SKM-1 (cell line): ENCODE measurements at regions not wholly inside any gene's neighbourhood (a gene's known extent, or its start where the extent isn't known, plus 50 kb on each side); places are given as distances from the start of the nearest gene placed in this dataset.

Source experiments
- DNase-seq: peaks from one replicate; lab custom pipeline; 2025; ENCODE audit not compliant: unreplicated experiment; lab: John Stamatoyannopoulos, UW

- DNase-seq, result no peak
Observed at GRCh38 chr3:137061186-137061585, 103.4 kb downstream of the IL20RB start.

GRCh38 chr3:137062250-137062649, 104.5 kb downstream of the IL20RB start:
- no peak for DNase-seq

- no peak for DNase-seq
Observed at GRCh38 chr3:137065381-137065780, 107.6 kb downstream of the IL20RB start.

- no peak for DNase-seq
Observed at GRCh38 chr3:137066092-137066491, 108.3 kb downstream of the IL20RB start.

- DNase-seq, result no peak
Observed at GRCh38 chr3:137071104-137071503, 113.3 kb downstream of the IL20RB start.

GRCh38 chr3:137075020-137075419, 117.2 kb downstream of the IL20RB start:
- DNase-seq, result no peak

- no peak for DNase-seq
Observed at GRCh38 chr3:137078040-137078439, 120.3 kb downstream of the IL20RB start.

GRCh38 chr3:137079571-137079970, 121.8 kb downstream of the IL20RB start:
- no peak for DNase-seq

- DNase-seq, result no peak
Observed at GRCh38 chr3:137081711-137082110, 123.9 kb downstream of the IL20RB start.

GRCh38 chr3:137082763-137083162, 125.0 kb downstream of the IL20RB start:
- no peak for DNase-seq

GRCh38 chr3:137083332-137083731, 125.5 kb downstream of the IL20RB start:
- DNase-seq, result no peak

- DNase-seq, result no peak
Observed at GRCh38 chr3:137084586-137084985, 126.8 kb downstream of the IL20RB start.

- peak; percentile 5 for DNase-seq
Observed at GRCh38 chr3:137097386-137097785, 139.6 kb downstream of the IL20RB start.

GRCh38 chr3:137097852-137098251, 140.1 kb downstream of the IL20RB start:
- no peak for DNase-seq

- DNase-seq, result no peak
Observed at GRCh38 chr3:137099364-137100219, 141.8 kb downstream of the IL20RB start.

GRCh38 chr3:137100326-137100725, 142.5 kb downstream of the IL20RB start:
- DNase-seq, result no peak

- no peak for DNase-seq
Observed at GRCh38 chr3:137103739-137104138, 146.0 kb downstream of the IL20RB start.

- peak; percentile 83 for DNase-seq
Observed at GRCh38 chr3:137105277-137105977, 147.6 kb downstream of the IL20RB start.

- DNase-seq, result no peak
Observed at GRCh38 chr3:137106612-137107240, 148.9 kb downstream of the IL20RB start.

- no peak for DNase-seq
Observed at GRCh38 chr3:137108699-137109440, 151.1 kb downstream of the IL20RB start.

- DNase-seq, result peak; percentile 25
Observed at GRCh38 chr3:137110392-137110996, 152.7 kb downstream of the IL20RB start.
